ENCODE measurements at regions not wholly inside any gene's neighbourhood (a gene's known extent, or its start where the extent isn't known, plus 50 kb on each side); places are given as distances from the start of the nearest gene placed in this dataset.

DNA sequence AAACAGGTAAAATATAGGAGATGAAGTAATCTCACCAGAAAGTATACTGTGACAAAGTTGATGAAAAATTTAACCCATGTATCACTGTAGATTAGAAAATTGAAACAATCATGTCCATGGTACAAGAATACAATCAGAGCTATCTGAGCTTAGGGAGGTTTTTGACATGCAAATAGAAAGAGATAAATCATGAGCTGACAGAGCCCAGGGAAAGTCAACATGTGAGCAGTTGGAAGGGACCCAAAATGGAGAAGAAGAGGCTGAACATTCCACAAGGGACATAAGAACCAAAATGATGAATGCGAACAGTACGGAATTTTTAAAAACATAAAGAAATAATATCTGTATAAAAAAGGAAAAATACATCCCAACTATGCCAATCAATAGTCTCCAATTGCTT, 395.4 kb upstream of the CYRIA start:
- no peak for ATAC-seq
- Mint-ChIP-seq H3K9me3 (peaks cover 0 to 22% (median 0%) of the 10 kb centered on the region in 11 donors), H3K4me1 (no peaks in the 10 kb centered on the region), H3K4me3 (no peak overlapping the region), H3K36me3 (no peaks in the 10 kb centered on the region), H3K27ac (no peak overlapping the region), H3K27me3 (no peaks in the 10 kb centered on the region)
- DNase-seq: no peak
- POLR2A ChIA-PET: no interaction called here
- intact Hi-C loops (cut with micrococcal nuclease): no loop called here
- Histone ChIP-seq H3K27ac (ENCODE audit: low read depth, low read length) (no peak overlapping the region), H3K4me1 (ENCODE audit: control insufficient read depth in 2 of 2, insufficient read depth in 2 of 2, low read length in 2 of 2) (no peaks in the 10 kb centered on the region), H3K9me3 (ENCODE audit: control insufficient read depth in 2 of 3, low read length in 3 of 3) (no peaks in the 10 kb centered on the region), H3K27me3 (ENCODE audit: control insufficient read depth in 2 of 2, insufficient read depth in 2 of 2, low read length in 2 of 2) (no peaks in the 10 kb centered on the region), H3K4me3 (ENCODE audit: low read length) (no peak overlapping the region), H3K36me3 (ENCODE audit: control insufficient read depth in 2 of 3, insufficient read depth in 3 of 3, low read length in 3 of 3) (no peaks in the 10 kb centered on the region)
- CTCF ChIA-PET: no interaction called here

DNA sequence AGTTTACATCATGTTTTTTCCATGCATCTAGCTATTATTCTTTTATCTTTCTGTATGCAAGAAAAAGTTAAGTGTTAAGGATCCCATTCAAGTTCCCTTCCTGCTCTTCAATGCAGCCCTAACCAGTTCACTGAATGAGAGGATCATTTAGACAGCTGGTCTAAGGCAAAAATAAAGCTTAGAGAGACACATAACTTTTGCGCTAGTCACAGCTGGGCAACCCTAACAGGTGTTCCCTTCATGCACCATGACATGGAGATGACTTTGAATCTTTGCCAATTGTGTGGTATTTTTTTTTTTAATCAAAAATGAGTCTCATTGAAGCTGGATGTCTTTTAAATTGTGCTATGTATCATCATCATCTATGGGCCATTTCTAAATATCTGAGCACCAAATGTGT, 393.8 kb upstream of the CYRIA start:
- Mint-ChIP-seq H3K27ac (no peak overlapping the region), H3K27me3 (no peaks in the 10 kb centered on the region), H3K4me3 (no peak overlapping the region), H3K36me3 (no peaks in the 10 kb centered on the region), H3K4me1 (no peaks in the 10 kb centered on the region), H3K9me3 (peaks cover 0 to 22% (median 0%) of the 10 kb centered on the region in 11 donors)
- Histone ChIP-seq H3K9me3 (ENCODE audit: control insufficient read depth in 2 of 3, low read length in 3 of 3) (no peaks in the 10 kb centered on the region), H3K4me1 (ENCODE audit: control insufficient read depth in 2 of 2, insufficient read depth in 2 of 2, low read length in 2 of 2) (no peaks in the 10 kb centered on the region), H3K27ac (ENCODE audit: low read depth, low read length) (no peak overlapping the region), H3K27me3 (ENCODE audit: control insufficient read depth in 2 of 2, insufficient read depth in 2 of 2, low read length in 2 of 2) (no peaks in the 10 kb centered on the region), H3K36me3 (ENCODE audit: control insufficient read depth in 2 of 3, insufficient read depth in 3 of 3, low read length in 3 of 3) (no peaks in the 10 kb centered on the region), H3K4me3 (ENCODE audit: low read length) (no peak overlapping the region)
- ATAC-seq (no peak), DNase-seq (no peak)
- ChIA-PET CTCF (no interaction called here), POLR2A (no interaction called here)
- intact Hi-C loops (cut with micrococcal nuclease): no loop called here

DNA sequence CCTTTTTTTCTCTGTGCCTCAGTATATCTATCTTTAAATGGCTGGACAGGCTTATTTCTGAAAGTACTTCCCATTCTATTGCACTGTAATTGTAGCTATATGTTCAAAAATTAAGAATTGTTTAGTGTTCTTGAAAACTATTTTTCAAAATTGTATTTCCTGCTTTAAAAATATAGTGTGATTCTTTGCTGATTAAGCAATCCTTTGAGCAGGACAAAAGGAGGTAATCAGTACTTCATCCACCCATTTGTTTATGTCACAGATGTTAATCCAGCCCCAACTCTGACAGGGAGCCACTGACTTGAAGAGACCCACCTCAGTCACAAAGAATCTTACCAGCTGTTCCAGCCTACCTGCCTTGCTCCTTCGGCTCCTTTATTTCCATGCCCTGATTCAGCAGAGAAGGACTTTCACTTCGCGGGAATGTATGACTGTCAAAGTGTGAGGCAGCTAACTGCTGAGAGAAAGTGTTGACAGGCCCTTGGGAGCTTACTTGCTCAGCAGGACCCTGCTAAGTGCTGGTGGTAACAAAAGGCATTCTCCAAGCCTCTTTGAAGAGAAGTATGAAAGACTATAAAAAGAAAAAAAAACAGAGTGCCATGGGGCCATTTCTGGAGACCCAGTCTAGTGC, 393.3 kb upstream of the CYRIA start:
- H3K4me3 ChIP-seq (ENCODE audit: low read length): no peak overlapping the region

DNA sequence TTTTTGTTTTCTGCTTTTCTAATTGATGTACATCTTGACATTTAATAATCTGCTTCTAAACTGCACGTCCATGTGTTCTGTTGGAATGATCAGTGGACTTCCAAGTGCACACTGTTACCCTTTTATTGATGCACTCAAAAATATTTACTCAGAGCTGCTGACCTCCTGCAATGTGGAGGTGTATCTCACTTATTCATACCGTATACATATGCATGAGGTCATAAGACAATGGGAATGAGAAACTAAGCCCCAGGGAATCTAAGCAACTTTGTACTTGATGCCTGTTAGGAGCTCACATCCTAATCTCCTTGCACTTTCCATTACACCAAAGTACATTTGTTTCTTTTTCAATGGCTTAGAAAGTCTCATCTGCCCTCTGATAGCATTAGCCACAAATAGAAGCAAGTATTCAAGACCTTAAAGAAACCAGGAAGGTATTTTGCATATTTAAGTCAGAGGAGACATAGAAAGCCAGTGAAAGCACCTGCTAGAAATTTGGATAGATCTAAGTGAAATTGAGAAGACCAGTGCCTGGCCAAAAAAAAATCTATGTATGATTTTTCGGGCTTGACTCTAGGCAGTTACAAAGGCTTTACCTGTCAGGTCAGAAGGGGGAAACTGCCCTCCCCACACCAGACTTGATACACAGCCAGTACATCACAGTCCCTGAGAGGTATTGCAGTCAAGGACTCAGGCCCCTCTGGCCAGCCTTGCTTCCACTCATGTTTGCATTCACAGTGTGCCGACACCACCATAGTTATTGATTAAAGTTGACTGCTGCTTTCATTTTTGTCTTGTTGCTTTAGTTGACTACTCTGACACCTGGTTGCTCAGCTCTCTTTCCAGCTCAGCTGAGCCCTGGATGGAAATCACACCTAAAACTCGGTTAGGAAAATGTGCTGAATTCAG, 391.7 kb upstream of the CYRIA start:
- POLR2A ChIA-PET: no interaction called here
- CTCF ChIA-PET: no interaction called here
- no peak overlapping the region for H3K4me3 ChIP-seq (ENCODE audit: low read length)
- Mint-ChIP-seq H3K27ac (no peak overlapping the region), H3K4me3 (no peak overlapping the region), H3K4me1 (no peaks in the 10 kb centered on the region), H3K9me3 (peaks cover 0 to 22% (median 0%) of the 10 kb centered on the region in 11 donors), H3K36me3 (no peaks in the 10 kb centered on the region), H3K27me3 (no peaks in the 10 kb centered on the region)
- ATAC-seq: no peak
- H3K9me3 ChIP-seq (ENCODE audit: control insufficient read depth in 2 of 3, low read length in 3 of 3): no peaks in the 10 kb centered on the region
- no peaks in the 10 kb centered on the region for H3K4me1 ChIP-seq (ENCODE audit: control insufficient read depth in 2 of 2, insufficient read depth in 2 of 2, low read length in 2 of 2)
- no peak overlapping the region for H3K27ac ChIP-seq (ENCODE audit: low read depth, low read length)
- no peak for DNase-seq
- intact Hi-C loops (cut with micrococcal nuclease): no loop called here
- H3K36me3 ChIP-seq (ENCODE audit: control insufficient read depth in 2 of 3, insufficient read depth in 3 of 3, low read length in 3 of 3): no peaks in the 10 kb centered on the region
- no peaks in the 10 kb centered on the region for H3K27me3 ChIP-seq (ENCODE audit: control insufficient read depth in 2 of 2, insufficient read depth in 2 of 2, low read length in 2 of 2)

More for the DNA sequence above, 393.3 kb upstream of the CYRIA start:
- no peak overlapping the region for H3K27ac Mint-ChIP-seq
- no peaks in the 10 kb centered on the region for H3K36me3 Mint-ChIP-seq
- Histone ChIP-seq H3K36me3 (ENCODE audit: control insufficient read depth in 2 of 3, insufficient read depth in 3 of 3, low read length in 3 of 3) (no peaks in the 10 kb centered on the region), H3K9me3 (ENCODE audit: control insufficient read depth in 2 of 3, low read length in 3 of 3) (no peaks in the 10 kb centered on the region), H3K4me1 (ENCODE audit: control insufficient read depth in 2 of 2, insufficient read depth in 2 of 2, low read length in 2 of 2) (no peaks in the 10 kb centered on the region), H3K27ac (ENCODE audit: low read depth, low read length) (no peak overlapping the region), H3K27me3 (ENCODE audit: control insufficient read depth in 2 of 2, insufficient read depth in 2 of 2, low read length in 2 of 2) (no peaks in the 10 kb centered on the region)
- CTCF ChIA-PET: no interaction called here
- no peak for ATAC-seq
- peaks cover 0 to 22% (median 0%) of the 10 kb centered on the region in 11 donors for H3K9me3 Mint-ChIP-seq
- no peak for DNase-seq
- POLR2A ChIA-PET: no interaction called here
- intact Hi-C loops (cut with micrococcal nuclease): no loop called here
- no peak overlapping the region for H3K4me3 Mint-ChIP-seq
- no peaks in the 10 kb centered on the region for H3K27me3 Mint-ChIP-seq
- H3K4me1 Mint-ChIP-seq: no peaks in the 10 kb centered on the region

DNA sequence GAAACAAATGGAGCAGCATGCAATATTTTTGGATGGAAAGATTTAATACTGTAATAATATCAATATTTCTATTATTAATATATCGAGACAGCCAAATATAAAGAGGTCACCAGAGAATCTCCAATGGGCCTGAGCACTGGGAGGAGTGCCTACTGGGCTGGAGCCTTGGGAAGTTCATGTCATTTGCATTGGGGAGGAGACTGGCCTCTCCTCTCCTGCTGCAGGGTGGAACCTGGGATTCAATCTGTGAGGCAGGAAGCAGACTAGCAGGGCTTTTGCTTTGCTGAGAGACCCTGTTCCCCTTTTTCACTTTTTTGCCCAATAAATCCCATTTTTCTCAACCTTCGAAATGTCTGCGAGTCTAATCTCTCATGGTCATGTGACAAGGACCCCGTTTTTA, 390.6 kb upstream of the CYRIA start:
- Histone ChIP-seq H3K36me3 (ENCODE audit: control insufficient read depth in 2 of 3, insufficient read depth in 3 of 3, low read length in 3 of 3) (no peaks in the 10 kb centered on the region), H3K4me3 (ENCODE audit: low read length) (no peak overlapping the region), H3K4me1 (ENCODE audit: control insufficient read depth in 2 of 2, insufficient read depth in 2 of 2, low read length in 2 of 2) (no peaks in the 10 kb centered on the region), H3K27me3 (ENCODE audit: control insufficient read depth in 2 of 2, insufficient read depth in 2 of 2, low read length in 2 of 2) (no peaks in the 10 kb centered on the region), H3K9me3 (ENCODE audit: control insufficient read depth in 2 of 3, low read length in 3 of 3) (no peaks in the 10 kb centered on the region), H3K27ac (ENCODE audit: low read depth, low read length) (no peak overlapping the region)
- Mint-ChIP-seq H3K27ac (no peak overlapping the region), H3K4me3 (no peak overlapping the region), H3K36me3 (no peaks in the 10 kb centered on the region), H3K27me3 (no peaks in the 10 kb centered on the region), H3K4me1 (no peaks in the 10 kb centered on the region), H3K9me3 (peaks cover 0 to 17% (median 0%) of the 10 kb centered on the region in 11 donors)
- intact Hi-C loops (cut with micrococcal nuclease): no loop called here
- ChIA-PET POLR2A (no interaction called here), CTCF (no interaction called here)
- DNase-seq: no peak
- ATAC-seq: no peak

DNA sequence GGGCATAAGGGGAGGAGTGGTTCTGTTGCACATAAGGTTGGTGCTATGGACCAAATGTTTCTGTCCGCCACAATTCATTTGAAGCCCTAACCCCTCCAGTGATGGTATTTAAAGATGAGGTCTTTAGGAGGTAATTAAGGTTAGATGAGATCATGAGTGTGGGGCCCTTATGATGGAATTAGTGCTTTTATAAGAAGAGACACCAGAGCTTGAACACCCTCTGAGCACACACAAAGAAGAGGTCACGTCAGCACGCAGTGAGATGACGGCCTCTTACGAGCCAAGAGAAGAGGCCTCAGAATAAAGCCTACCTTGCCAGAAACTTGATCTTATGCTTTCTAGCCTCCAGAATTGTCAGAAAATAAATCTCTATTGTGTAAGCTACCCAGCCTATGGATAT, 386.4 kb upstream of the CYRIA start:
- Histone ChIP-seq H3K36me3 (ENCODE audit: control insufficient read depth in 2 of 3, insufficient read depth in 3 of 3, low read length in 3 of 3) (no peaks in the 10 kb centered on the region), H3K4me3 (ENCODE audit: low read length) (no peak overlapping the region), H3K4me1 (ENCODE audit: control insufficient read depth in 2 of 2, insufficient read depth in 2 of 2, low read length in 2 of 2) (no peaks in the 10 kb centered on the region), H3K9me3 (ENCODE audit: control insufficient read depth in 2 of 3, low read length in 3 of 3) (no peaks in the 10 kb centered on the region), H3K27ac (ENCODE audit: low read depth, low read length) (no peak overlapping the region), H3K27me3 (ENCODE audit: control insufficient read depth in 2 of 2, insufficient read depth in 2 of 2, low read length in 2 of 2) (no peaks in the 10 kb centered on the region)
- DNase-seq (no peak), ATAC-seq (no peak)
- CTCF ChIA-PET: no interaction called here
- Mint-ChIP-seq H3K27ac (no peak overlapping the region), H3K36me3 (no peaks in the 10 kb centered on the region), H3K4me3 (no peak overlapping the region), H3K4me1 (no peaks in the 10 kb centered on the region), H3K27me3 (no peaks in the 10 kb centered on the region), H3K9me3 (peaks cover 0 to 8% (median 1%) of the 10 kb centered on the region in 11 donors)
- POLR2A ChIA-PET: no interaction called here
- intact Hi-C loops (cut with micrococcal nuclease): no loop called here

DNA sequence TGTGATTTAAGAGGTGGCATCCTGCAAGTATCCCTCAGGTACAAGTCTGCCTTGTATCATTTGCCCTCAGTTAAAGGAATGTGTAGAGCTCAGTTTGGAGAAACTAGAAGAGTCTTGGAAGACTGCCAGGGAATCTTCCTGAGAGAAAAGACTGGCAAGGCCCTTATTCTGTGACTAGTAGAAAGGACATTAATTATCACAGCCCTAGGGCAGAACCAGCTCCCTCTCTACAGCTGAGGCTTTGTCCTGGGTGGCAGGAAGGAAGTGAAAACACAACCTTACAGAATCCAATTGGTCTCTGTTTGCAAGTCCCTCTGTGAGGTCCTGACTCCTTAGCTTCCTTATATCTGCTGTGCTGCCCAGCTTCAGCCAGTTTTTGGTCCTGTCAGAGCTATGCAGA, 385.9 kb upstream of the CYRIA start:
- Histone ChIP-seq H3K36me3 (ENCODE audit: control insufficient read depth in 2 of 3, insufficient read depth in 3 of 3, low read length in 3 of 3) (no peaks in the 10 kb centered on the region), H3K27ac (ENCODE audit: low read depth, low read length) (no peak overlapping the region), H3K4me1 (ENCODE audit: control insufficient read depth in 2 of 2, insufficient read depth in 2 of 2, low read length in 2 of 2) (no peaks in the 10 kb centered on the region), H3K27me3 (ENCODE audit: control insufficient read depth in 2 of 2, insufficient read depth in 2 of 2, low read length in 2 of 2) (no peaks in the 10 kb centered on the region), H3K4me3 (ENCODE audit: low read length) (no peak overlapping the region), H3K9me3 (ENCODE audit: control insufficient read depth in 2 of 3, low read length in 3 of 3) (no peaks in the 10 kb centered on the region)
- Mint-ChIP-seq H3K4me3 (no peak overlapping the region), H3K9me3 (peaks cover 0 to 12% (median 2%) of the 10 kb centered on the region in 11 donors), H3K27me3 (no peaks in the 10 kb centered on the region), H3K4me1 (no peaks in the 10 kb centered on the region), H3K27ac (no peak overlapping the region), H3K36me3 (no peaks in the 10 kb centered on the region)
- ChIA-PET CTCF (no interaction called here), POLR2A (no interaction called here)
- intact Hi-C loops (cut with micrococcal nuclease): no loop called here
- DNase-seq (no peak), ATAC-seq (no peak)

Measured in naive thymus-derived CD4-positive, alpha-beta T cell (primary cell).